Stimulated activated CD4-positive, alpha-beta T cell treated with anti-CD3 and anti-CD28 coated beads, TNF-alpha, amount 100 ng/mL, for 1 hour (primary cell): ENCODE measurements at regions not wholly inside any gene's neighbourhood (a gene's known extent, or its start where the extent isn't known, plus 50 kb on each side); places are given as distances from the start of the nearest gene placed in this dataset.
"Not testable (repeated sequence)": the region's sequence is repeated elsewhere in the genome, so short reads cannot be mapped to it uniquely, and the experiment has no call there.

Experiments
- DNase-seq, 3 donors: peaks; one replicate each; pipeline ENCODE4 v3.0.0-alpha.2; 2020; ENCODE audit warnings: low read depth in 3 of 3, low spot score in 1 of 3

- not testable (repeated sequence) for DNase-seq
These were observed 69.5 kb downstream of the NPIPA7 start for GRCh38 chr16:16448423-16448822.

GRCh38 chr16:16449712-16450237, 70.8 kb downstream of the NPIPA7 start:
- not testable (repeated sequence) for DNase-seq

GRCh38 chr16:16451721-16452410, 72.9 kb downstream of the NPIPA7 start:
- not testable (repeated sequence) for DNase-seq

GRCh38 chr16:16458579-16458978, 79.6 kb downstream of the NPIPA7 start:
- not testable (repeated sequence) for DNase-seq

GRCh38 chr16:16463792-16464191, 84.9 kb downstream of the NPIPA7 start:
- DNase-seq = not testable (repeated sequence)

GRCh38 chr16:16488919-16489318, 110.0 kb downstream of the NPIPA7 start:
- DNase-seq = not testable (repeated sequence)

- DNase-seq = not testable (repeated sequence)
These were observed 110.5 kb downstream of the NPIPA7 start for GRCh38 chr16:16489466-16489865.

- not testable (repeated sequence) for DNase-seq
These were observed 115.2 kb downstream of the NPIPA7 start for GRCh38 chr16:16494114-16494513.

GRCh38 chr16:16494998-16495397, 116.1 kb downstream of the NPIPA7 start:
- DNase-seq = not testable (repeated sequence)

- DNase-seq = not testable (repeated sequence)
These were observed 120.9 kb downstream of the NPIPA7 start for GRCh38 chr16:16499875-16500274.

- DNase-seq = not testable (repeated sequence)
These were observed 128.1 kb downstream of the NPIPA7 start for GRCh38 chr16:16507041-16507440.

- not testable (repeated sequence) for DNase-seq
These were observed 129.4 kb downstream of the NPIPA7 start for GRCh38 chr16:16508344-16508743.

GRCh38 chr16:16519395-16519794, 140.5 kb downstream of the NPIPA7 start:
- DNase-seq = not testable (repeated sequence)

- not testable (repeated sequence) for DNase-seq
These were observed 142.5 kb downstream of the NPIPA7 start for GRCh38 chr16:16521239-16522002.

- not testable (repeated sequence) for DNase-seq
These were observed 148.1 kb downstream of the NPIPA7 start for GRCh38 chr16:16526998-16527397.

GRCh38 chr16:16530744-16531143, 151.8 kb downstream of the NPIPA7 start:
- not testable (repeated sequence) for DNase-seq

- DNase-seq = not testable (repeated sequence)
These were observed 156.6 kb downstream of the NPIPA7 start for GRCh38 chr16:16535565-16535964.

- DNase-seq = not testable (repeated sequence)
These were observed 157.2 kb downstream of the NPIPA7 start for GRCh38 chr16:16536151-16536550.

GRCh38 chr16:16549710-16550109, 170.8 kb downstream of the NPIPA7 start:
- not testable (repeated sequence) for DNase-seq

- not testable (repeated sequence) for DNase-seq
These were observed 171.9 kb downstream of the NPIPA7 start for GRCh38 chr16:16550824-16551223.

GRCh38 chr16:16552819-16553340, 173.9 kb downstream of the NPIPA7 start:
- DNase-seq = not testable (repeated sequence)
